ENCODE measurements at regions not wholly inside any gene's neighbourhood (a gene's known extent, or its start where the extent isn't known, plus 50 kb on each side); places are given as distances from the start of the nearest gene placed in this dataset.

DNA sequence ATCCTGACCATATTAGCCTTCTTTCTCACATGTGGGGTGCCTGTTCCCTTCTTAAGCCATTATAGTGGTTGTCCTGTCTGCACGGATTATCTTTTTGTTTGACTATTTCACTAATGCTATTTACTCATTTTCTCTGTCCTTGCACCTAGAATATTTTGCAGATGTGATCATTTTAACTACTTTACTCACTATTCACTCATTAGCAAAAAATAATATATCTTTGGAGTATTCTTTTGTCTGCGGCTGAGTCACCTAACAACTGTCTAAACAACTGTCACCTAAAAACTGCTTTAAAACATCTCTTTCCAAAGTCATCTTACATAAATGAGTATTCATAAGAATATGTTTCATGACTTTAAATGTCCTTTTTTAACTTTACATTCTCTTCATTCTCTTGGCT is 87.4 kb downstream of the KCNJ2 start:
- Histone ChIP-seq H3K27ac (ENCODE audit: low read depth in 1 of 2, low read length in 2 of 2) (no peak overlapping the region), H3K27me3 (ENCODE audit: control insufficient read depth in 4 of 4, insufficient read depth in 4 of 4, low read length in 3 of 4) (peaks cover 0 to 3% (median 0%) of the 10 kb centered on the region in 4 donors), H3K4me1 (ENCODE audit: control insufficient read depth in 4 of 4, insufficient read depth in 4 of 4, low read length in 3 of 4) (no peaks in the 10 kb centered on the region), H3K36me3 (ENCODE audit: control insufficient read depth in 4 of 4, insufficient read depth in 3 of 4, low read depth in 1 of 4, low read length in 3 of 4) (no peaks in the 10 kb centered on the region), H3K9ac (ENCODE audit: low read depth in 1 of 2, low read length in 2 of 2) (no peak overlapping the region), H3K9me3 (ENCODE audit: control insufficient read depth in 4 of 4, low read length in 3 of 4) (no peaks in the 10 kb centered on the region), H3K4me3 (ENCODE audit: low read depth in 1 of 3, low read length in 3 of 3) (no peak overlapping the region)
- WGBS, result 80% methylated on average over 2 of the region's 2 CpGs
- no peak for TF ChIP-seq EGR1 (IDR thresholded peaks at IDR 0.05; ENCODE audit: low read depth in 2 of 2)
- TF ChIP-seq, protein P1, sequence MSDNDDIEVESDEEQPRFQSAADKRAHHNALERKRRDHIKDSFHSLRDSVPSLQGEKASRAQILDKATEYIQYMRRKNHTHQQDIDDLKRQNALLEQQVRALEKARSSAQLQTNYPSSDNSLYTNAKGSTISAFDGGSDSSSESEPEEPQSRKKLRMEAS (IDR thresholded peaks at IDR 0.05), result no peak
- no peak for DNase-seq (ENCODE audit: low spot score)

- no peak overlapping the region for H3K4me3 ChIP-seq (ENCODE audit: low read depth in 1 of 3, low read length in 3 of 3)
- H3K27me3 ChIP-seq (ENCODE audit: control insufficient read depth in 4 of 4, insufficient read depth in 4 of 4, low read length in 3 of 4), result peaks cover 0 to 3% (median 0%) of the 10 kb centered on the region in 4 donors
- no peak overlapping the region for H3K9ac ChIP-seq (ENCODE audit: low read depth in 1 of 2, low read length in 2 of 2)
- H3K36me3 ChIP-seq (ENCODE audit: control insufficient read depth in 4 of 4, insufficient read depth in 3 of 4, low read depth in 1 of 4, low read length in 3 of 4), result no peaks in the 10 kb centered on the region
- H3K4me1 ChIP-seq (ENCODE audit: control insufficient read depth in 4 of 4, insufficient read depth in 4 of 4, low read length in 3 of 4), result no peaks in the 10 kb centered on the region
- DNase-seq (ENCODE audit: low spot score), result no peak
- TF ChIP-seq, protein P1 (IDR thresholded peaks at IDR 0.05), result no peak
- TF ChIP-seq YY1 (IDR thresholded peaks at IDR 0.05), result no peak
- H3K27ac ChIP-seq (ENCODE audit: low read depth in 1 of 2, low read length in 2 of 2), result no peak overlapping the region
- H3K9me3 ChIP-seq (ENCODE audit: control insufficient read depth in 4 of 4, low read length in 3 of 4), result no peaks in the 10 kb centered on the region
These were observed 89.1 kb downstream of the KCNJ2 start for GRCh38 chr17:70258465-70258864.

- Histone ChIP-seq H3K27me3 (ENCODE audit: control insufficient read depth in 4 of 4, insufficient read depth in 4 of 4, low read length in 3 of 4) (peaks cover 0 to 3% (median 0%) of the 10 kb centered on the region in 4 donors), H3K4me3 (ENCODE audit: low read depth in 1 of 3, low read length in 3 of 3) (no peak overlapping the region), H3K4me1 (ENCODE audit: control insufficient read depth in 4 of 4, insufficient read depth in 4 of 4, low read length in 3 of 4) (no peaks in the 10 kb centered on the region), H3K36me3 (ENCODE audit: control insufficient read depth in 4 of 4, insufficient read depth in 3 of 4, low read depth in 1 of 4, low read length in 3 of 4) (no peaks in the 10 kb centered on the region), H3K9ac (ENCODE audit: low read depth in 1 of 2, low read length in 2 of 2) (no peak overlapping the region), H3K9me3 (ENCODE audit: control insufficient read depth in 4 of 4, low read length in 3 of 4) (no peaks in the 10 kb centered on the region), H3K27ac (ENCODE audit: low read depth in 1 of 2, low read length in 2 of 2) (no peak overlapping the region)
- WGBS, result 71% methylated on average over 3 of the region's 3 CpGs
- no peak for DNase-seq (ENCODE audit: low spot score)
- TF ChIP-seq HNF4G (IDR thresholded peaks at IDR 0.05), result no peak
- no peak for TF ChIP-seq RXRA (IDR thresholded peaks at IDR 0.05)
- TF ChIP-seq ZBTB33 (IDR thresholded peaks at IDR 0.05), result no peak
- no peak for TF ChIP-seq SP1 (IDR thresholded peaks at IDR 0.05)
- TF ChIP-seq, protein P1 (IDR thresholded peaks at IDR 0.05), result no peak
- TF ChIP-seq NR2F2 (IDR thresholded peaks at IDR 0.05), result no peak
- TF ChIP-seq FOXA1 (IDR thresholded peaks at IDR 0.05), result no peak
- TF ChIP-seq EGR1 (IDR thresholded peaks at IDR 0.05; ENCODE audit: low read depth in 2 of 2), result no peak
- no peak for TF ChIP-seq FOXA2 (IDR thresholded peaks at IDR 0.05)
- no peak for TF ChIP-seq TAF1 (conservative IDR thresholded peaks at IDR 0.05)
- TF ChIP-seq, protein P2, sequence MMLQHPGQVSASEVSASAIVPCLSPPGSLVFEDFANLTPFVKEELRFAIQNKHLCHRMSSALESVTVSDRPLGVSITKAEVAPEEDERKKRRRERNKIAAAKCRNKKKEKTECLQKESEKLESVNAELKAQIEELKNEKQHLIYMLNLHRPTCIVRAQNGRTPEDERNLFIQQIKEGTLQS (IDR thresholded peaks at IDR 0.05), result no peak
- no peak for TF ChIP-seq REST (IDR thresholded peaks at IDR 0.05)
These were observed 90.1 kb downstream of the KCNJ2 start for GRCh38 chr17:70259400-70259799.

Measured in liver (tissue), 7 donors.